ENCODE measurements at regions not wholly inside any gene's neighbourhood (a gene's known extent, or its start where the extent isn't known, plus 50 kb on each side); places are given as distances from the start of the nearest gene placed in this dataset.

DNA sequence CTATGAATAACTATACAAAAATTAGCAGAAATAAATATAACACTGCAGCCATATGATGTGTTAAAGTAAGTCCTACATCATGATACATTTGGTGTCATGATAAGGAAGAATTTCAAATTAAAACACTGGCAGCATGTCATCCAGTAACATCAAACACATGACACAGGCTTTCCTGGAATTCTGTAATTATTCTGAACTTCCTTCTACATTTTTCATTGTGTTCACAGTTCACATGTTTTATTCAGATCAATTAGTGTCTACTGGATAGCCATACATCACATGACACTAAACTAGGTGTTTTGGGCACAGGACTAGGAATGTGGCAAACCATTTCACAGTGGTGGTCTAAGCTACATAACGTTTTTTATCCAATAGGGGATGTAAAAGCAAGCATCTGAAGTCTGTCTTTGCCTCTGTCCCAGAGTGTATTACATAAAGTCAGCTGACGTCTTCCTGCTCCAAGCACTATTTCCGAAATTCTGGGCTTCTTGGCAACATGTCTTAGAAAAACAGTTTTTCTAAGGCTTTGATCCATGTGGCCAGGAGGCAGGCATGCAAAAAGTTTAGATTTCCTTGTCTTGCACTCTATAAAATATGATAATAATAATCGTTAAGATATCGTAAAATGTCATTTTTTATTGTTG, 707.9 kb downstream of the CENPC start:
- TF ChIP-seq, protein P1, sequence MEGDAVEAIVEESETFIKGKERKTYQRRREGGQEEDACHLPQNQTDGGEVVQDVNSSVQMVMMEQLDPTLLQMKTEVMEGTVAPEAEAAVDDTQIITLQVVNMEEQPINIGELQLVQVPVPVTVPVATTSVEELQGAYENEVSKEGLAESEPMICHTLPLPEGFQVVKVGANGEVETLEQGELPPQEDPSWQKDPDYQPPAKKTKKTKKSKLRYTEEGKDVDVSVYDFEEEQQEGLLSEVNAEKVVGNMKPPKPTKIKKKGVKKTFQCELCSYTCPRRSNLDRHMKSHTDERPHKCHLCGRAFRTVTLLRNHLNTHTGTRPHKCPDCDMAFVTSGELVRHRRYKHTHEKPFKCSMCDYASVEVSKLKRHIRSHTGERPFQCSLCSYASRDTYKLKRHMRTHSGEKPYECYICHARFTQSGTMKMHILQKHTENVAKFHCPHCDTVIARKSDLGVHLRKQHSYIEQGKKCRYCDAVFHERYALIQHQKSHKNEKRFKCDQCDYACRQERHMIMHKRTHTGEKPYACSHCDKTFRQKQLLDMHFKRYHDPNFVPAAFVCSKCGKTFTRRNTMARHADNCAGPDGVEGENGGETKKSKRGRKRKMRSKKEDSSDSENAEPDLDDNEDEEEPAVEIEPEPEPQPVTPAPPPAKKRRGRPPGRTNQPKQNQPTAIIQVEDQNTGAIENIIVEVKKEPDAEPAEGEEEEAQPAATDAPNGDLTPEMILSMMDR (conservative IDR thresholded peaks at IDR 0.05; ENCODE audit: low read depth, low read length), result no peak
- H3K4me3 ChIP-seq (ENCODE audit: low read length), result no peak overlapping the region
- no peak for DNase-seq (ENCODE audit: low read depth)

GRCh38 chr4:66829310-66829709, 716.0 kb downstream of the CENPC start:
- TF ChIP-seq, protein P1 (conservative IDR thresholded peaks at IDR 0.05; ENCODE audit: low read depth, low read length), result no peak
- no peak overlapping the region for H3K4me3 ChIP-seq (ENCODE audit: low read length)
- DNase-seq (ENCODE audit: low read depth), result no peak

DNA sequence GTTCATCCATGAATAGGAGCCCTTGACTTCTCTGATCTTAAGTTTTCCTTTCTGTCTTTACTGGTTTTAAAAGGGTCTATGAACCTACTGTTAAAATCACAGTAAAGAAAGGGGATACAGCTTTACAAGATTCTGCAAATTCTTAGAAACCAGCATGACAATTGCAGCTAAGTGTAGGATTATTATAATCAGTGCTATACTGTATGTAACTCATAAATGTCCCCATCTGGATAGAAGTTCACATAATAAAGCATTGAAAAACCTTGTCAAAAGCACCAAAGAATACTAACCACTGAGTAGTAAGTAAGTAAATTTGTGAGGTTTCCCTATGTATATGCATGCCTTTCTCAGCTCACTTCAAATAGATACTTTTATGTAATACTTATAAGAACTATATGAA, 724.6 kb downstream of the CENPC start:
- no peak for DNase-seq (ENCODE audit: low read depth)
- TF ChIP-seq, protein P1 (conservative IDR thresholded peaks at IDR 0.05; ENCODE audit: low read depth, low read length), result no peak
- H3K4me3 ChIP-seq (ENCODE audit: low read length), result no peak overlapping the region

DNA sequence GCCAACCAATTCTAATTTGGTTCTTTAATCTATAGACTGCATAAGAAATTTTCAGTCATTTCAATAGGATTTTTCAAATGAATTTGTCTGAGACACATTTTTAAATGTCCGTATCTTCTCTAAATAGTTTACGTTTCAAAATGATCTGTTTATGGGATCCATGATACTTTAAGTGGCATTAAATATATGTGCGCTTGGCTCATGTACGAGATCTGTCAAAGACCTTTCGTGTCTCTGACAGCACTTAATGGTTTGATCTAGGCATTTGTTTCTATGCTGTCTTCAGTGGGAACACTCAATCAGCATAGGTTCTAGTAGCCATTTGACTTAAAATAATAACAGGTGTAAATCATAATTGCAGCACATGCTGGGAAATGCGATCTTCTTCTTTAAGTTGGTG, 731.0 kb downstream of the CENPC start:
- H3K4me3 ChIP-seq (ENCODE audit: low read length), result no peak overlapping the region
- TF ChIP-seq, protein P1 (conservative IDR thresholded peaks at IDR 0.05; ENCODE audit: low read depth, low read length), result no peak
- no peak for DNase-seq (ENCODE audit: low read depth)

DNA sequence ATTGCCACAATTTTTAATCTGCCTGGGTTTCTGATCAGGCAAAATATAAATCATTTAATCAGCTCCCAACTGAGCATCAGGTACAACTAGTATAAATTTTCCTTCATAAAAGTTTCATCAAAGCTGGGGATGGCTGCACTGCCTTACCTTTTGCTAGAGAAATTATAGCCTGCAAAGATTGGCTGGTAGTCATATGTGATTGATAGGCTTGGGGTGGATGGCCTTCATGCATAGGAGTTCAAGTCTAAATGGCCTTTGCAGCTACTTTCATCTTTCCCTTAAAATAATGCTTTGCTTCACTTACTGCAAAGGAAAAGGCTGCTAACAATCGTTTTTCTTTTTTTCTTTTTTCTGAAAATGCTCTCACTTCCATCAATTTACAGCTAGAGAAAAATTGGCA, 739.7 kb downstream of the CENPC start:
- H3K4me3 ChIP-seq (ENCODE audit: low read length), result no peak overlapping the region
- TF ChIP-seq, protein P1 (conservative IDR thresholded peaks at IDR 0.05; ENCODE audit: low read depth, low read length), result no peak
- no peak for DNase-seq (ENCODE audit: low read depth)

GRCh38 chr4:66804979-66805378, 740.3 kb downstream of the CENPC start:
- no peak for DNase-seq (ENCODE audit: low read depth)
- TF ChIP-seq, protein P1 (conservative IDR thresholded peaks at IDR 0.05; ENCODE audit: low read depth, low read length), result no peak

DNA sequence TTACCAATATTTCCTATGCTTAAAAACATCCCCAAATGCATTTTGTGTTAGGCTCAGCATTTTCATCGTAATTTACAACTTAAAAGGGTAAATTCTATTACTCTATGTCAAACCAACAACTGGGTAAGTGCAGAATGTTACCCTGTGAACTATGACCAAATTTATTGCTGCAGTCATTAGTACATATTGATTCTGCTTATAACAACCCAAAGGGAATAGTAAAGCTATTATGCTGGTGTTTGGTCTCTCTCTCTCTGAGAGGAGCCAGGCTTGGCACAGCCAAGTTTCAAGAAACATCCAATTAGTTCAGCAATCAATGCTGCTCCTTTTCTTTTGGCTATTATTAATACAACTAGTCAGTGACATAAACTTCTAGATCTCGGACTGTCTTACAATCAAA, 747.7 kb downstream of the CENPC start:
- TF ChIP-seq, protein P1 (conservative IDR thresholded peaks at IDR 0.05; ENCODE audit: low read depth, low read length), result no peak
- H3K4me3 ChIP-seq (ENCODE audit: low read length), result no peak overlapping the region
- DNase-seq (ENCODE audit: low read depth), result no peak

More at GRCh38 chr4:66804979-66805378, 740.3 kb downstream of the CENPC start:
- H3K4me3 ChIP-seq (ENCODE audit: low read length), result no peak overlapping the region

All from retinal pigment epithelial cell (primary cell).